ENCODE measurements at regions not wholly inside any gene's neighbourhood (a gene's known extent, or its start where the extent isn't known, plus 50 kb on each side); places are given as distances from the start of the nearest gene placed in this dataset.
A peak's percentile ranks its signal among the peaks of the same experiment; 100 is the strongest.

DNA sequence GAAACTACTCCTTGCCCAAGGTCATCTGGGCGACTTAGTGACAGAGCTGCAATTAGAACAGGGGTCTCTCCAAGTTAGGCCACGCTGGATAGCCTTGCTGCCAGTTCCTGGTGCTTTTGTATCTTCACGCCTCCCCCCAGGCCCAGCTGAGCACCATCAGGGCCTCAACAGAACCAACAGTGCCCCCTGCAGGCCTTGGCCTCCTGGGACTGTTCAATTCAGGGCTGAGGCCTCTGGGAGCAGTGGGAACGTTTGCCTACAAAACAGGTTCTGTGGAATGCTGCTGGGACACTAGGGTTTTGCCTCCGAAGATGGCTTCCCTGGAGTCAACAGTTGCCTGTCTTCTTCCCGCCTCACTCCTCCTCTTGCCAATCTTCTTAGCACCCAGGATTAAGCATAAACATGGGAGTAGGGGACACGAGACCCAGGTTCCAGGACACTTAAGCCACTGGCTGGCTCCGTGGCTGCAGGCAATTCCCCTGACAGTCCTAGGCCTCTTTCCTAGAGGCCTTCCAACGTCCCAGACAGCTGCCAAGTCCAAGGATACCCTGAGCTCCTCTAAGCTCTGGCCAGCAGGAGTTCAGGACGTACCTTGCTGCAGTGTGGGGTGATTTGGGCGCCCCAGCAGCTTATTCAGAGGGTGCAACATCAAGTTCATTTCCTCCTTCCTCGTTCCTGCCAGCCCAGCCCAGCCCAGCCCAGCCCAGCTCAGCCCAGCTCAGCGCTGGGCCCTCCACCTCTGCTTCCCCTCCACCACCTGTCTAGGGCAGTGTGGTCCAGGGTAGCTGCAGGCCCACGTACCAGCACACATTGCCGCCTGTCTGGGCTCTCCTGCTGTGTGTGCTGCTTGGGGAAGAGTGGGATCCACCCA lies 246.6 kb upstream of the RPL38 start:
- no peaks in the 10 kb centered on the region for H3K36me3 ChIP-seq (ENCODE audit: insufficient read depth, low read length)
- no peak overlapping the region for H3K4me3 ChIP-seq (ENCODE audit: low read length)
- TF ChIP-seq RAD21 (conservative IDR thresholded peaks at IDR 0.05) (peak; percentile 60), POLR2AphosphoS5 (IDR thresholded peaks at IDR 0.05) (no peak), SMC3 (conservative IDR thresholded peaks at IDR 0.05; ENCODE audit: poor library complexity) (peak; percentile 62), EZH2 (IDR thresholded peaks at IDR 0.05; ENCODE audit: borderline replicate concordance, insufficient read depth, low read length, poor library complexity, severe bottlenecking) (no peak), TAF1 (IDR thresholded peaks at IDR 0.05; ENCODE audit: low read depth) (no peak), MXI1 (conservative IDR thresholded peaks at IDR 0.05; ENCODE audit: poor library complexity, severe bottlenecking) (no peak), EP300 (conservative IDR thresholded peaks at IDR 0.05; ENCODE audit: poor library complexity, severe bottlenecking) (no peak)
- TF ChIP-seq, protein P1, sequence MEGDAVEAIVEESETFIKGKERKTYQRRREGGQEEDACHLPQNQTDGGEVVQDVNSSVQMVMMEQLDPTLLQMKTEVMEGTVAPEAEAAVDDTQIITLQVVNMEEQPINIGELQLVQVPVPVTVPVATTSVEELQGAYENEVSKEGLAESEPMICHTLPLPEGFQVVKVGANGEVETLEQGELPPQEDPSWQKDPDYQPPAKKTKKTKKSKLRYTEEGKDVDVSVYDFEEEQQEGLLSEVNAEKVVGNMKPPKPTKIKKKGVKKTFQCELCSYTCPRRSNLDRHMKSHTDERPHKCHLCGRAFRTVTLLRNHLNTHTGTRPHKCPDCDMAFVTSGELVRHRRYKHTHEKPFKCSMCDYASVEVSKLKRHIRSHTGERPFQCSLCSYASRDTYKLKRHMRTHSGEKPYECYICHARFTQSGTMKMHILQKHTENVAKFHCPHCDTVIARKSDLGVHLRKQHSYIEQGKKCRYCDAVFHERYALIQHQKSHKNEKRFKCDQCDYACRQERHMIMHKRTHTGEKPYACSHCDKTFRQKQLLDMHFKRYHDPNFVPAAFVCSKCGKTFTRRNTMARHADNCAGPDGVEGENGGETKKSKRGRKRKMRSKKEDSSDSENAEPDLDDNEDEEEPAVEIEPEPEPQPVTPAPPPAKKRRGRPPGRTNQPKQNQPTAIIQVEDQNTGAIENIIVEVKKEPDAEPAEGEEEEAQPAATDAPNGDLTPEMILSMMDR (IDR thresholded peaks at IDR 0.05; ENCODE audit: poor library complexity, severe bottlenecking) = peak; percentile 52
- TF ChIP-seq, protein P2, sequence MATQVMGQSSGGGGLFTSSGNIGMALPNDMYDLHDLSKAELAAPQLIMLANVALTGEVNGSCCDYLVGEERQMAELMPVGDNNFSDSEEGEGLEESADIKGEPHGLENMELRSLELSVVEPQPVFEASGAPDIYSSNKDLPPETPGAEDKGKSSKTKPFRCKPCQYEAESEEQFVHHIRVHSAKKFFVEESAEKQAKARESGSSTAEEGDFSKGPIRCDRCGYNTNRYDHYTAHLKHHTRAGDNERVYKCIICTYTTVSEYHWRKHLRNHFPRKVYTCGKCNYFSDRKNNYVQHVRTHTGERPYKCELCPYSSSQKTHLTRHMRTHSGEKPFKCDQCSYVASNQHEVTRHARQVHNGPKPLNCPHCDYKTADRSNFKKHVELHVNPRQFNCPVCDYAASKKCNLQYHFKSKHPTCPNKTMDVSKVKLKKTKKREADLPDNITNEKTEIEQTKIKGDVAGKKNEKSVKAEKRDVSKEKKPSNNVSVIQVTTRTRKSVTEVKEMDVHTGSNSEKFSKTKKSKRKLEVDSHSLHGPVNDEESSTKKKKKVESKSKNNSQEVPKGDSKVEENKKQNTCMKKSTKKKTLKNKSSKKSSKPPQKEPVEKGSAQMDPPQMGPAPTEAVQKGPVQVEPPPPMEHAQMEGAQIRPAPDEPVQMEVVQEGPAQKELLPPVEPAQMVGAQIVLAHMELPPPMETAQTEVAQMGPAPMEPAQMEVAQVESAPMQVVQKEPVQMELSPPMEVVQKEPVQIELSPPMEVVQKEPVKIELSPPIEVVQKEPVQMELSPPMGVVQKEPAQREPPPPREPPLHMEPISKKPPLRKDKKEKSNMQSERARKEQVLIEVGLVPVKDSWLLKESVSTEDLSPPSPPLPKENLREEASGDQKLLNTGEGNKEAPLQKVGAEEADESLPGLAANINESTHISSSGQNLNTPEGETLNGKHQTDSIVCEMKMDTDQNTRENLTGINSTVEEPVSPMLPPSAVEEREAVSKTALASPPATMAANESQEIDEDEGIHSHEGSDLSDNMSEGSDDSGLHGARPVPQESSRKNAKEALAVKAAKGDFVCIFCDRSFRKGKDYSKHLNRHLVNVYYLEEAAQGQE (IDR thresholded peaks at IDR 0.05; ENCODE audit: borderline replicate concordance) = no peak
- no peak overlapping the region for H3K27ac ChIP-seq (ENCODE audit: low read length)
- H3K9me2 ChIP-seq (ENCODE audit: insufficient read depth, low read length) = no peaks in the 10 kb centered on the region
- H2AFZ ChIP-seq (ENCODE audit: low read depth, low read length) = no peak overlapping the region
- no peaks in the 10 kb centered on the region for H3K79me2 ChIP-seq (replicated peaks; ENCODE audit: insufficient read depth, low read length)
- peaks cover 3% of the 10 kb centered on the region for H3K9me3 ChIP-seq (ENCODE audit: low read length)
- peaks cover 10% of the 10 kb centered on the region for H3K27me3 ChIP-seq (ENCODE audit: insufficient read depth, low read depth, low read length)
- H3K9ac ChIP-seq (ENCODE audit: low read length) = no peak overlapping the region
- no peak overlapping the region for H3K4me2 ChIP-seq (ENCODE audit: low read length)
- no peaks in the 10 kb centered on the region for H4K20me1 ChIP-seq (ENCODE audit: insufficient read depth)
- H3F3A ChIP-seq (ENCODE audit: insufficient read depth, low read length, poor library complexity, severe bottlenecking) = no peaks in the 10 kb centered on the region

DNA sequence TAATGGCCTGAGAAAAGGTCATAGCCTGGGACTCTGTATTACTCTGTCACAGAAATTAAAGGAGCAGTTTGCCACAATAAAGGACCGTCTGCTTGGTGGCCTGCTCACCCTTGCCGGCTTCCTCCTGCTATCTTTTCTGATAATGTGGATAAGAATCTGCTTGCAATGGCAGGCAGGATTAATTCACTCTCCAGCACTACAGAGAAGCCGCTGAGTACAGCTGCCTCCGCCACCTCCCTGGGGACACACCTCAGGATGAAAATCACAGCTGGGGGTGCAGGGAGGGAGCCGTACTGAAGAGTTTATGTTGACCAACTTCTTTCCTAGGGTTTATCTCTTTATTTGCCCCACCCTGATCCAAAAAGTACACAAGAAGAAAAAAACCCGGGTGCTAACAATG lies 245.9 kb upstream of the RPL38 start:
- Histone ChIP-seq H3K27ac (ENCODE audit: low read length) (no peak overlapping the region), H2AFZ (ENCODE audit: low read depth, low read length) (no peak overlapping the region), H3K9me3 (ENCODE audit: low read length) (peaks cover 3% of the 10 kb centered on the region), H3K36me3 (ENCODE audit: insufficient read depth, low read length) (no peaks in the 10 kb centered on the region), H3K4me2 (ENCODE audit: low read length) (no peak overlapping the region), H4K20me1 (ENCODE audit: insufficient read depth) (no peaks in the 10 kb centered on the region), H3F3A (ENCODE audit: insufficient read depth, low read length, poor library complexity, severe bottlenecking) (no peaks in the 10 kb centered on the region), H3K9me2 (ENCODE audit: insufficient read depth, low read length) (no peaks in the 10 kb centered on the region), H3K9ac (ENCODE audit: low read length) (no peak overlapping the region), H3K79me2 (replicated peaks; ENCODE audit: insufficient read depth, low read length) (no peaks in the 10 kb centered on the region), H3K27me3 (ENCODE audit: insufficient read depth, low read depth, low read length) (peaks cover 6% of the 10 kb centered on the region), H3K4me3 (ENCODE audit: low read length) (no peak overlapping the region)
- TF ChIP-seq EZH2 (IDR thresholded peaks at IDR 0.05; ENCODE audit: borderline replicate concordance, insufficient read depth, low read length, poor library complexity, severe bottlenecking) = no peak

All from neural cell (in vitro differentiated cells).